ENCODE measurements at regions not wholly inside any gene's neighbourhood (a gene's known extent, or its start where the extent isn't known, plus 50 kb on each side); places are given as distances from the start of the nearest gene placed in this dataset.

- DNase-seq (ENCODE audit: extremely low read depth, low read depth), result no peak
- TF ChIP-seq CTCF (IDR thresholded peaks at IDR 0.05; ENCODE audit: low read depth, low read length), result no peak
Measured at GRCh38 chr1:5644281-5645134, 347.7 kb downstream of the NPHP4 start.

- TF ChIP-seq CTCF (IDR thresholded peaks at IDR 0.05; ENCODE audit: low read depth, low read length), result no peak
Measured at GRCh38 chr1:5643360-5644107, 348.7 kb downstream of the NPHP4 start.

GRCh38 chr1:5640845-5641244, 351.4 kb downstream of the NPHP4 start:
- no peak for TF ChIP-seq CTCF (IDR thresholded peaks at IDR 0.05; ENCODE audit: low read depth, low read length)
- DNase-seq (ENCODE audit: extremely low read depth, low read depth), result no peak

More at GRCh38 chr1:5643360-5644107, 348.7 kb downstream of the NPHP4 start:
- no peak for DNase-seq (ENCODE audit: extremely low read depth, low read depth)

- no peak for DNase-seq (ENCODE audit: extremely low read depth, low read depth)
- no peak for TF ChIP-seq CTCF (IDR thresholded peaks at IDR 0.05; ENCODE audit: low read depth, low read length)
Measured at GRCh38 chr1:5639106-5639722, 353.0 kb downstream of the NPHP4 start.

- TF ChIP-seq CTCF (IDR thresholded peaks at IDR 0.05; ENCODE audit: low read depth, low read length), result no peak
- no peak for DNase-seq (ENCODE audit: extremely low read depth, low read depth)
Measured at GRCh38 chr1:5638582-5638981, 353.6 kb downstream of the NPHP4 start.

GRCh38 chr1:5637171-5637570, 355.1 kb downstream of the NPHP4 start:
- DNase-seq (ENCODE audit: extremely low read depth, low read depth), result no peak
- no peak; the same call in 1 of the 2 replicates for TF ChIP-seq CTCF (IDR thresholded peaks at IDR 0.05; ENCODE audit: low read depth, low read length)

GRCh38 chr1:5634893-5635292, 357.3 kb downstream of the NPHP4 start:
- TF ChIP-seq CTCF (IDR thresholded peaks at IDR 0.05; ENCODE audit: low read depth, low read length), result no peak
- DNase-seq (ENCODE audit: extremely low read depth, low read depth), result no peak

Data from AG09319 (cell line).